ENCODE measurements at regions not wholly inside any gene's neighbourhood (a gene's known extent, or its start where the extent isn't known, plus 50 kb on each side); places are given as distances from the start of the nearest gene placed in this dataset.

DNA sequence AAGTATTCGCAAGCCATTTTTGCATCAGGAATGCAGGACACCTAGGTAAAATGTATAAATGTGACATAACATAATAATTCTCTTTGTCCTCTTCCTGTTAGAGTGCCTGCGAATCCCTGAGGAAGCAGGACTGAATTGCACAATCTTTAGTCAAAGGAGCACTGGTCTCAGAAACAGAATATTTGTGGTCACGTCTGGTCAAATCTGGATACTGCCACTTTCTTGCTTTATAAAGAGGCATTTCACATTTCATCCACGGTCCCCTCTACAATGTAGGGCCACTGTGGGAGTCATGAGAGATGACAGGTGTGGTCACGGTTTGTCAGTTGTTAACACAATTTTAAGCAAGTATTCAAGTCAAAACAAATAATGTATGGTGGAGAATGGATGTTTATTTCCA lies 564.0 kb downstream of the IRX1 start:
- TF ChIP-seq, protein P1, sequence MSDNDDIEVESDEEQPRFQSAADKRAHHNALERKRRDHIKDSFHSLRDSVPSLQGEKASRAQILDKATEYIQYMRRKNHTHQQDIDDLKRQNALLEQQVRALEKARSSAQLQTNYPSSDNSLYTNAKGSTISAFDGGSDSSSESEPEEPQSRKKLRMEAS (IDR thresholded peaks at IDR 0.05), result no peak
- TF ChIP-seq NFIC (IDR thresholded peaks at IDR 0.05), result no peak
- no peak for TF ChIP-seq RAD21 (IDR thresholded peaks at IDR 0.05; ENCODE audit: low read depth)
- TF ChIP-seq EP300 (IDR thresholded peaks at IDR 0.05; ENCODE audit: borderline replicate concordance), result no peak
- no peak for TF ChIP-seq YY1 (IDR thresholded peaks at IDR 0.05; ENCODE audit: low read depth)

All from Ishikawa (cell line).